ENCODE measurements at regions not wholly inside any gene's neighbourhood (a gene's known extent, or its start where the extent isn't known, plus 50 kb on each side); places are given as distances from the start of the nearest gene placed in this dataset.
"Not testable (repeated sequence)": the region's sequence is repeated elsewhere in the genome, so short reads cannot be mapped to it uniquely, and the experiment has no call there.

- DNase-seq: no peak
- Histone ChIP-seq H3K27me3 (replicated peaks in 1 of 7) (no peaks in the 10 kb centered on the region), H3K36me3 (no peaks in the 10 kb centered on the region), H3K4me1 (no peaks in the 10 kb centered on the region), H3K4me3 (no peak overlapping the region), H3K9me3 (peaks cover 0 to 4% (median 0%) of the 10 kb centered on the region in 8 donors), H3K27ac (no peak overlapping the region)
- WGBS, 5 donors: 70 to 84% (median 74%) methylated on average over 16 of the region's 16 CpGs
- TF ChIP-seq CTCF (IDR thresholded peaks at IDR 0.05 in 8 of 11, conservative IDR thresholded peaks at IDR 0.05 in 3 of 11): no peak
- intact Hi-C loops (cut with DNase I; ENCODE audit: low total_unique reads): no loop called here
These were observed 339.6 kb upstream of the PCDH10 start for GRCh38 chr4:132809298-132810032.

DNA sequence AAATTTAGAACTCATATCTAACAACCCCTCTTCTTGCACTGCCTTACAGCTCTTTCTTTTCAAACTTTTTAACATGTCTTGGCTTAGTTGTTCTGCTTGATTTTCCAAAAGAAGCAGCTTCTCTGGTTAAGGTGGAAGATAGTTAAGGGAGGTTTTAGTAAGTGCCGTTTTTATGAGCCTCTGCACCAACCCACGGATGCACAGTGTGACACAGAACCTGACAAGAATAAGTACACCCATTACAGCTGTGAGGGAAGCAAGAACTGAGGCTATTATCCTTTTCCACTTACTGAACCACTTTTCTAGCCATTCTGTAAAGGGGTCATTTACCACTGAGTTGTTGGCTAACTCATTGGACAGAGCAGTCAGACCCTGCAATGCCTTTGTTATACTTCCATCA, 336.0 kb upstream of the PCDH10 start:
- H3K4me3 ChIP-seq; intact Hi-C loops (cut with DNase I; ENCODE audit: low total_unique reads); H3K27me3 ChIP-seq (replicated peaks in 1 of 7); DNase-seq; H3K36me3 ChIP-seq; H3K27ac ChIP-seq; H3K4me1 ChIP-seq: not testable (repeated sequence)
- peaks cover 0 to 16% (median 2%) of the 10 kb centered on the region in 8 donors for H3K9me3 ChIP-seq
- WGBS, 5 donors: 68 to 83% (median 78%) methylated on average over 2 of the region's 2 CpGs

DNA sequence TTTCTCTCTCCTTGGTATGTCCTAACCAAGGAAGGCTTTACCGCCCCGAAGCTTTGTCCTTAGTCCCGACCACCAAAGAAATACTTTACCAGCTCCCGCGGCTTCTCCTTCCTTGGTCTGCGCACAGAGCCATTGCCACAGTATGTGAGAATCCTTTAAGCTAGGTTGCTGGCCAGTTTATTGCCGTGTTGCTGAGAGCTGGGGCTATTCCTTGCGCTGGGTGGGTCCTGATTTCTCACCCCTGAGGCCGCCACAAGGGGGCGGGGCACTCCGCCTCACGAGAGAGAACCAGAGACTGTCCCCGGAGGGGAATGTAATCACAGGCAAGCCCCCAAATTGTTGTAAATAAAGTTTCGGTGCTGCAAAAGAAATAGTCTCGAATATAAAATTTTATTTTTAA, 331.0 kb upstream of the PCDH10 start:
- Histone ChIP-seq H3K4me3 (no peak overlapping the region), H3K9me3 (peaks cover 0 to 20% (median 4%) of the 10 kb centered on the region in 8 donors), H3K36me3 (no peaks in the 10 kb centered on the region), H3K27ac (no peak overlapping the region), H3K27me3 (replicated peaks in 1 of 7) (no peaks in the 10 kb centered on the region), H3K4me1 (no peaks in the 10 kb centered on the region)
- DNase-seq: no peak
- 75 to 84% (median 82%) methylated on average over 15 of the region's 15 CpGs for WGBS, 5 donors
- intact Hi-C loops (cut with DNase I; ENCODE audit: low total_unique reads): no loop called here
- TF ChIP-seq CTCF (IDR thresholded peaks at IDR 0.05 in 8 of 11, conservative IDR thresholded peaks at IDR 0.05 in 3 of 11): no peak
- TF ChIP-seq POLR2A (IDR thresholded peaks at IDR 0.05): no peak
- TF ChIP-seq POLR2AphosphoS5 (IDR thresholded peaks at IDR 0.05): no peak

DNA sequence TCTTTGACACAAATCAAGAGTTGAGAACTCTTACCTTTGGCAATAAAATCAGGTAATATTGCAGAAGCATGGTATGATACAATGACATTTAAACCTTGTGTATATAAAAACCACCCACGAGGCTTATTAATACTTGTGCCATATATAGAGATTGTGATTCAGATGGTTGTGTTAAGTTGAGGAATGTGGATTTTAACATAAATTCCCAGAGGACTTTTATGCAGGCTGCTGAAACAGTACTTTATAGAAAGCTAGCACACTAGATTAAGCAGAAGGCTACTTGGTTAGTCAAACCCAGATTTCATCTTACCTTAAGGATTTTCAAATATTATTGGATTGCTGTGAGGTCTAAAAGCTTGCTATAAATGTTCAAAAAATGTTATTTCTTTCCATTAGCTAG, 325.7 kb upstream of the PCDH10 start:
- Histone ChIP-seq H3K36me3 (no peaks in the 10 kb centered on the region), H3K27me3 (replicated peaks in 1 of 7) (no peaks in the 10 kb centered on the region), H3K27ac (no peak overlapping the region), H3K4me3 (no peak overlapping the region), H3K9me3 (peaks cover 0 to 4% (median 0%) of the 10 kb centered on the region in 8 donors), H3K4me1 (no peaks in the 10 kb centered on the region)
- 58 to 80% (median 72%) methylated on average over 1 of the region's 1 CpG for WGBS, 5 donors
- intact Hi-C loops (cut with DNase I; ENCODE audit: low total_unique reads): no loop called here
- DNase-seq: no peak
- TF ChIP-seq POLR2A (IDR thresholded peaks at IDR 0.05): no peak

DNA sequence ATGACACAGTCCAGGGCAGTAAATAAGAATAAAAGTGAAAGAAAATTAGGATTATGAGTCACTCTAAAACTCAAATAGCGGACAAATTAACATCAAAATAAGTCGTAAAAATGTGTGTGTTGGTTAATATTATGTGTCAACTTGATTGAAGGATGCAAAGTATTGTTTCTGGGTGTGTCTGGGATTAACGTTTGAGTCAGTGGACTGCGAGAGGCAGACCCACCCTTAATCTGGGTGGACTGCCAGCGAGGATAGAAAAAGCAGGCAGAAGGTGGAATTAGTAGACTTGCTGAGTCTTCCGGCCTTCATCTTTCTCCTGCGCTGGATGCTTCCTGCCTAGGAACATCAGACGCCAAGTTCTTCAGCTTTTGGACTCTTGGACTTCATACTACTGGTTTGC, 324.3 kb upstream of the PCDH10 start:
- no peak overlapping the region for H3K27ac ChIP-seq
- no peak for DNase-seq
- 78 to 90% (median 85%) methylated on average over 8 of the region's 8 CpGs for WGBS, 5 donors
- H3K36me3 ChIP-seq: no peaks in the 10 kb centered on the region
- no peaks in the 10 kb centered on the region for H3K27me3 ChIP-seq (replicated peaks in 1 of 7)
- TF ChIP-seq POLR2A (IDR thresholded peaks at IDR 0.05) (no peak), CTCF (IDR thresholded peaks at IDR 0.05 in 8 of 11, conservative IDR thresholded peaks at IDR 0.05 in 3 of 11) (no peak), POLR2AphosphoS5 (IDR thresholded peaks at IDR 0.05) (no peak)
- H3K4me1 ChIP-seq: no peaks in the 10 kb centered on the region
- intact Hi-C loops (cut with DNase I; ENCODE audit: low total_unique reads): no loop called here
- H3K4me3 ChIP-seq: no peak overlapping the region
- no peaks in the 10 kb centered on the region for H3K9me3 ChIP-seq

Measured in spleen (tissue), 11 donors.